ENCODE measurements at regions not wholly inside any gene's neighbourhood (a gene's known extent, or its start where the extent isn't known, plus 50 kb on each side); places are given as distances from the start of the nearest gene placed in this dataset.

GRCh38 chr4:173919861-173920260 is 363.6 kb downstream of the FBXO8 start:
- TF ChIP-seq CREB5 (CRISPR knock-in tag; IDR thresholded peaks at IDR 0.05; ENCODE audit: low read depth): no peak
- no peak for TF ChIP-seq ZFP3 (CRISPR knock-in tag; IDR thresholded peaks at IDR 0.05)
- no peak for TF ChIP-seq TCF4 (CRISPR knock-in tag; IDR thresholded peaks at IDR 0.05; ENCODE audit: borderline replicate concordance)
- no peak for TF ChIP-seq ZC3H10 (CRISPR knock-in tag; IDR thresholded peaks at IDR 0.05)
- TF ChIP-seq CSDC2 (CRISPR knock-in tag; IDR thresholded peaks at IDR 0.05): no peak
- no peak for TF ChIP-seq ZFP30 (CRISPR knock-in tag; IDR thresholded peaks at IDR 0.05)
- no peak for TF ChIP-seq ARNTL (CRISPR knock-in tag; IDR thresholded peaks at IDR 0.05; ENCODE audit: borderline replicate concordance, low read depth)
- no peak for TF ChIP-seq ISL1 (CRISPR knock-in tag; IDR thresholded peaks at IDR 0.05)
- TF ChIP-seq OSR1 (CRISPR knock-in tag; IDR thresholded peaks at IDR 0.05): no peak
- TF ChIP-seq PATZ1 (CRISPR knock-in tag; IDR thresholded peaks at IDR 0.05; ENCODE audit: borderline replicate concordance): no peak
- TF ChIP-seq ZNF70 (CRISPR knock-in tag; IDR thresholded peaks at IDR 0.05): no peak

Data from SK-N-SH treated with all-trans-retinoic acid at 6 μM for 48 hours (cell line).